AG04450 (cell line): ENCODE measurements at regions not wholly inside any gene's neighbourhood (a gene's known extent, or its start where the extent isn't known, plus 50 kb on each side); places are given as distances from the start of the nearest gene placed in this dataset.

Experiments used
- CTCF ChIA-PET: fragments of 300-600, 350-600 bp; formaldehyde crosslinking; extraction: SDS; loops from one replicate; lab custom pipeline; 2022; ENCODE audit warnings: antibody characterized with exemption, inconsistent platforms; lab: Charles Lee
- POLR2A ChIA-PET: fragments of 350-600 bp; formaldehyde crosslinking; extraction: SDS; loops from one replicate; lab custom pipeline; 2021; ENCODE audit warnings: antibody characterized with exemption, inconsistent platforms; lab: Yijun Ruan, JAX
- DNase-seq: peaks from one replicate; pipeline ENCODE4 v3.0.0-alpha.2; 2011; ENCODE audit warnings: low read depth, low spot score
- H3K27ac ChIP-seq: one replicate; pipeline ENCODE4 v1.5.1; 2012; ENCODE audit warnings: low read depth, low read length, control low read depth
- H3K27me3 ChIP-seq: one replicate; pipeline ENCODE4 v1.6.0; 2012; ENCODE audit warnings: low read length; ENCODE audit not compliant: control insufficient read depth, insufficient read depth
- H3K4me3 ChIP-seq: 2 replicates; pipeline ENCODE4 v1.5.1; 2011; ENCODE audit warnings: mild to moderate bottlenecking, low read depth, low read length, control low read depth
- H3K9me3 ChIP-seq: 2 replicates; pipeline ENCODE4 v1.5.1; 2012; ENCODE audit warnings: low read length; ENCODE audit not compliant: control insufficient read depth, insufficient read depth
- CTCF ChIP-seq: IDR thresholded peaks from 2 replicates; pipeline ENCODE4 v1.5.1; 2011; ENCODE audit warnings: low read depth, low read length, control low read depth, inconsistent platforms

- H3K27me3 ChIP-seq = no peaks in the 10 kb centered on the region
- no peaks in the 10 kb centered on the region for H3K9me3 ChIP-seq
- POLR2A ChIA-PET = no interaction called here
- H3K4me3 ChIP-seq = no peak overlapping the region
- no peak overlapping the region for H3K27ac ChIP-seq
- DNase-seq = no peak
- TF ChIP-seq CTCF = no peak
- CTCF ChIA-PET = no interaction called here
Measured at GRCh38 chr3:22969276-22969675, 233.9 kb upstream of the UBE2E2 start.

- H3K4me3 ChIP-seq = no peak overlapping the region
- DNase-seq = no peak
- CTCF ChIA-PET = interaction anchor here (1.2 kb wide), 1 partner anchor 11 kb away, joined by 5 read pairs; no protein-coding TSS in a partner anchor
- TF ChIP-seq CTCF = no peak
- H3K27ac ChIP-seq = no peak overlapping the region
- H3K9me3 ChIP-seq = no peaks in the 10 kb centered on the region
- POLR2A ChIA-PET = no interaction called here
- H3K27me3 ChIP-seq = no peaks in the 10 kb centered on the region
Measured at GRCh38 chr3:22971497-22971896, 231.6 kb upstream of the UBE2E2 start.

- H3K27ac ChIP-seq = no peak overlapping the region
- no peak for TF ChIP-seq CTCF
- ChIA-PET CTCF (no interaction called here), POLR2A (no interaction called here)
- no peaks in the 10 kb centered on the region for H3K27me3 ChIP-seq
- no peaks in the 10 kb centered on the region for H3K9me3 ChIP-seq
- no peak overlapping the region for H3K4me3 ChIP-seq
- no peak for DNase-seq
Measured at GRCh38 chr3:22977042-22977441, 226.1 kb upstream of the UBE2E2 start.

- Histone ChIP-seq H3K27ac (no peak overlapping the region), H3K27me3 (no peaks in the 10 kb centered on the region), H3K4me3 (no peak overlapping the region), H3K9me3 (no peaks in the 10 kb centered on the region)
- DNase-seq = no peak
- ChIA-PET POLR2A (no interaction called here), CTCF (no interaction called here)
- no peak for TF ChIP-seq CTCF
Measured at GRCh38 chr3:22977650-22978289, 225.4 kb upstream of the UBE2E2 start.

- Histone ChIP-seq H3K27me3 (no peaks in the 10 kb centered on the region), H3K27ac (no peak overlapping the region), H3K9me3 (no peaks in the 10 kb centered on the region), H3K4me3 (no peak overlapping the region)
- no peak for TF ChIP-seq CTCF
- ChIA-PET POLR2A (no interaction called here), CTCF (no interaction called here)
- no peak for DNase-seq
Measured at GRCh38 chr3:22979581-22979980, 223.5 kb upstream of the UBE2E2 start.
